ENCODE measurements at regions not wholly inside any gene's neighbourhood (a gene's known extent, or its start where the extent isn't known, plus 50 kb on each side); places are given as distances from the start of the nearest gene placed in this dataset.

GRCh38 chr5:91742550-91742949, 359.4 kb upstream of the ARRDC3 start:
- Histone ChIP-seq H2AK5ac (ENCODE audit: low read length, severe bottlenecking) (no peak overlapping the region), H3K4ac (ENCODE audit: low read depth in 1 of 2, low read length in 2 of 2) (no peak overlapping the region), H3K4me2 (ENCODE audit: low read length, poor library complexity, severe bottlenecking) (no peak overlapping the region), H3K27ac (ENCODE audit: low read length, poor library complexity, severe bottlenecking) (no peak overlapping the region), H4K8ac (ENCODE audit: low read length) (no peak overlapping the region), H3K4me3 (ENCODE audit: insufficient read depth in 1 of 2, low read depth in 1 of 2, low read length in 2 of 2) (no peak overlapping the region), H3K27me3 (ENCODE audit: control insufficient read depth in 1 of 2, insufficient read depth in 1 of 2, low read length in 2 of 2) (no peaks in the 10 kb centered on the region), H2BK15ac (ENCODE audit: low read depth, poor library complexity, severe bottlenecking) (no peak overlapping the region), H2BK5ac (ENCODE audit: low read depth, low read length, poor library complexity, severe bottlenecking) (no peak overlapping the region), H3K9ac (ENCODE audit: low read length) (no peak overlapping the region), H2BK120ac (ENCODE audit: low read depth, low read length) (no peak overlapping the region), H3K9me3 (ENCODE audit: control insufficient read depth, low read length) (no peaks in the 10 kb centered on the region), H3K36me3 (ENCODE audit: control insufficient read depth in 1 of 2, insufficient read depth in 2 of 2, low read depth in 1 of 2, low read length in 2 of 2) (no peaks in the 10 kb centered on the region), H3K14ac (ENCODE audit: low read length in 2 of 2) (no peak overlapping the region), H3K23ac (ENCODE audit: low read length in 2 of 2) (no peak overlapping the region), H4K91ac (ENCODE audit: low read length) (no peak overlapping the region), H3K4me1 (ENCODE audit: control insufficient read depth, insufficient read depth, low read depth, low read length) (no peaks in the 10 kb centered on the region), H3K79me1 (replicated peaks; ENCODE audit: low read length, poor library complexity, severe bottlenecking) (no peaks in the 10 kb centered on the region), H2AFZ (ENCODE audit: low read depth, low read length) (no peak overlapping the region), H3K18ac (ENCODE audit: low read depth in 1 of 2, low read length in 2 of 2) (no peak overlapping the region), H2BK12ac (ENCODE audit: low read length in 2 of 2) (no peak overlapping the region)
- WGBS: 58% methylated on average over 3 of the region's 3 CpGs
- DNase-seq: no peak

- no peak overlapping the region for H3K27ac ChIP-seq (ENCODE audit: low read length, poor library complexity, severe bottlenecking)
- no peak overlapping the region for H2BK12ac ChIP-seq (ENCODE audit: low read length in 2 of 2)
- H3K9ac ChIP-seq (ENCODE audit: low read length): no peak overlapping the region
- H2BK120ac ChIP-seq (ENCODE audit: low read depth, low read length): no peak overlapping the region
- H3K79me1 ChIP-seq (replicated peaks; ENCODE audit: low read length, poor library complexity, severe bottlenecking): no peaks in the 10 kb centered on the region
- no peak overlapping the region for H3K4me3 ChIP-seq (ENCODE audit: insufficient read depth in 1 of 2, low read depth in 1 of 2, low read length in 2 of 2)
- H2AK5ac ChIP-seq (ENCODE audit: low read length, severe bottlenecking): no peak overlapping the region
- no peak overlapping the region for H3K18ac ChIP-seq (ENCODE audit: low read depth in 1 of 2, low read length in 2 of 2)
- 63% methylated on average over 2 of the region's 7 CpGs for WGBS
- no peak overlapping the region for H3K23ac ChIP-seq (ENCODE audit: low read length in 2 of 2)
- no peaks in the 10 kb centered on the region for H3K36me3 ChIP-seq (ENCODE audit: control insufficient read depth in 1 of 2, insufficient read depth in 2 of 2, low read depth in 1 of 2, low read length in 2 of 2)
- H3K4ac ChIP-seq (ENCODE audit: low read depth in 1 of 2, low read length in 2 of 2): no peak overlapping the region
- no peak overlapping the region for H2BK5ac ChIP-seq (ENCODE audit: low read depth, low read length, poor library complexity, severe bottlenecking)
- H3K14ac ChIP-seq (ENCODE audit: low read length in 2 of 2): no peak overlapping the region
- no peak overlapping the region for H4K91ac ChIP-seq (ENCODE audit: low read length)
- no peaks in the 10 kb centered on the region for H3K9me3 ChIP-seq (ENCODE audit: control insufficient read depth, low read length)
- H3K27me3 ChIP-seq (ENCODE audit: control insufficient read depth in 1 of 2, insufficient read depth in 1 of 2, low read length in 2 of 2): no peaks in the 10 kb centered on the region
- H3K4me1 ChIP-seq (ENCODE audit: control insufficient read depth, insufficient read depth, low read depth, low read length): no peaks in the 10 kb centered on the region
- H2AFZ ChIP-seq (ENCODE audit: low read depth, low read length): no peak overlapping the region
- H2BK15ac ChIP-seq (ENCODE audit: low read depth, poor library complexity, severe bottlenecking): no peak overlapping the region
- H4K8ac ChIP-seq (ENCODE audit: low read length): no peak overlapping the region
- no peak for DNase-seq
- no peak overlapping the region for H3K4me2 ChIP-seq (ENCODE audit: low read length, poor library complexity, severe bottlenecking)
Measured at GRCh38 chr5:91741764-91742505, 358.8 kb upstream of the ARRDC3 start.

GRCh38 chr5:91730026-91730425, 346.9 kb upstream of the ARRDC3 start:
- no peak overlapping the region for H3K14ac ChIP-seq (ENCODE audit: low read length in 2 of 2)
- H3K4me1 ChIP-seq (ENCODE audit: control insufficient read depth, insufficient read depth, low read depth, low read length): no peaks in the 10 kb centered on the region
- no peak overlapping the region for H3K4me3 ChIP-seq (ENCODE audit: insufficient read depth in 1 of 2, low read depth in 1 of 2, low read length in 2 of 2)
- no CpG with 5 or more reads among the region's 1 CpG for WGBS
- H3K9me3 ChIP-seq (ENCODE audit: control insufficient read depth, low read length): no peaks in the 10 kb centered on the region
- no peak overlapping the region for H4K8ac ChIP-seq (ENCODE audit: low read length)
- H2BK12ac ChIP-seq (ENCODE audit: low read length in 2 of 2): no peak overlapping the region
- no peak for DNase-seq
- no peak overlapping the region for H3K23ac ChIP-seq (ENCODE audit: low read length in 2 of 2)
- H3K9ac ChIP-seq (ENCODE audit: low read length): no peak overlapping the region
- no peak overlapping the region for H2AK5ac ChIP-seq (ENCODE audit: low read length, severe bottlenecking)
- no peaks in the 10 kb centered on the region for H3K36me3 ChIP-seq (ENCODE audit: control insufficient read depth in 1 of 2, insufficient read depth in 2 of 2, low read depth in 1 of 2, low read length in 2 of 2)
- H2BK120ac ChIP-seq (ENCODE audit: low read depth, low read length): no peak overlapping the region
- H3K4ac ChIP-seq (ENCODE audit: low read depth in 1 of 2, low read length in 2 of 2): no peak overlapping the region
- no peak overlapping the region for H3K4me2 ChIP-seq (ENCODE audit: low read length, poor library complexity, severe bottlenecking)
- H3K27me3 ChIP-seq (ENCODE audit: control insufficient read depth in 1 of 2, insufficient read depth in 1 of 2, low read length in 2 of 2): no peaks in the 10 kb centered on the region
- H4K91ac ChIP-seq (ENCODE audit: low read length): no peak overlapping the region
- H2BK15ac ChIP-seq (ENCODE audit: low read depth, poor library complexity, severe bottlenecking): no peak overlapping the region
- H2BK5ac ChIP-seq (ENCODE audit: low read depth, low read length, poor library complexity, severe bottlenecking): no peak overlapping the region
- no peaks in the 10 kb centered on the region for H3K79me1 ChIP-seq (replicated peaks; ENCODE audit: low read length, poor library complexity, severe bottlenecking)
- H3K27ac ChIP-seq (ENCODE audit: low read length, poor library complexity, severe bottlenecking): no peak overlapping the region
- no peak overlapping the region for H3K18ac ChIP-seq (ENCODE audit: low read depth in 1 of 2, low read length in 2 of 2)
- no peak overlapping the region for H2AFZ ChIP-seq (ENCODE audit: low read depth, low read length)

GRCh38 chr5:91727463-91727862, 344.3 kb upstream of the ARRDC3 start:
- H3K4ac ChIP-seq (ENCODE audit: low read depth in 1 of 2, low read length in 2 of 2): no peak overlapping the region
- no peak overlapping the region for H4K91ac ChIP-seq (ENCODE audit: low read length)
- no peak overlapping the region for H3K4me3 ChIP-seq (ENCODE audit: insufficient read depth in 1 of 2, low read depth in 1 of 2, low read length in 2 of 2)
- no peak overlapping the region for H3K27ac ChIP-seq (ENCODE audit: low read length, poor library complexity, severe bottlenecking)
- H3K9ac ChIP-seq (ENCODE audit: low read length): no peak overlapping the region
- H4K8ac ChIP-seq (ENCODE audit: low read length): no peak overlapping the region
- H2BK12ac ChIP-seq (ENCODE audit: low read length in 2 of 2): no peak overlapping the region
- no peak overlapping the region for H3K14ac ChIP-seq (ENCODE audit: low read length in 2 of 2)
- H3K79me1 ChIP-seq (replicated peaks; ENCODE audit: low read length, poor library complexity, severe bottlenecking): no peaks in the 10 kb centered on the region
- no peak overlapping the region for H3K23ac ChIP-seq (ENCODE audit: low read length in 2 of 2)
- H3K18ac ChIP-seq (ENCODE audit: low read depth in 1 of 2, low read length in 2 of 2): no peak overlapping the region
- no peak for DNase-seq
- H3K4me1 ChIP-seq (ENCODE audit: control insufficient read depth, insufficient read depth, low read depth, low read length): no peaks in the 10 kb centered on the region
- no peak overlapping the region for H3K4me2 ChIP-seq (ENCODE audit: low read length, poor library complexity, severe bottlenecking)
- H3K27me3 ChIP-seq (ENCODE audit: control insufficient read depth in 1 of 2, insufficient read depth in 1 of 2, low read length in 2 of 2): no peaks in the 10 kb centered on the region
- H3K36me3 ChIP-seq (ENCODE audit: control insufficient read depth in 1 of 2, insufficient read depth in 2 of 2, low read depth in 1 of 2, low read length in 2 of 2): no peaks in the 10 kb centered on the region
- no peak overlapping the region for H2BK120ac ChIP-seq (ENCODE audit: low read depth, low read length)
- H2BK15ac ChIP-seq (ENCODE audit: low read depth, poor library complexity, severe bottlenecking): no peak overlapping the region
- H2BK5ac ChIP-seq (ENCODE audit: low read depth, low read length, poor library complexity, severe bottlenecking): no peak overlapping the region
- H3K9me3 ChIP-seq (ENCODE audit: control insufficient read depth, low read length): no peaks in the 10 kb centered on the region
- no peak overlapping the region for H2AFZ ChIP-seq (ENCODE audit: low read depth, low read length)
- 13% methylated on average over 1 of the region's 1 CpG for WGBS
- no peak overlapping the region for H2AK5ac ChIP-seq (ENCODE audit: low read length, severe bottlenecking)
